Activated CD4-positive, alpha-beta memory T cell treated with anti-CD3 and anti-CD28 coated beads, Interleukin-2, amount 10 ng/mL, durations not matched to agents 7 days and 5 days (primary cell): ENCODE measurements at regions not wholly inside any gene's neighbourhood (a gene's known extent, or its start where the extent isn't known, plus 50 kb on each side); places are given as distances from the start of the nearest gene placed in this dataset.
A peak's percentile ranks its signal among the peaks of the same experiment; 100 is the strongest.

Experiments
- CTCF ChIA-PET: fragments of 350-600 bp; sonication (Branson Sonifier 250); formaldehyde crosslinking; loops from one replicate; lab custom pipeline; 2021; ENCODE audit warnings: antibody characterized with exemption, inconsistent platforms; lab: Charles Lee
- POLR2A ChIA-PET: fragments of 350-600 bp; sonication (Branson Sonifier 250); formaldehyde crosslinking; loops from one replicate; lab custom pipeline; 2021; ENCODE audit warnings: antibody characterized with exemption; lab: Charles Lee
- DNase-seq: peaks from one replicate; pipeline ENCODE4 v3.0.0-alpha.2; 2020
- H3K27ac Mint-ChIP-seq: one replicate; pipeline ENCODE4 v1.8.0; 2021; ENCODE audit warnings: mild to moderate bottlenecking, mixed read lengths
- H3K27me3 Mint-ChIP-seq: one replicate; pipeline ENCODE4 v1.8.0; 2021; ENCODE audit warnings: mixed read lengths
- H3K36me3 Mint-ChIP-seq: one replicate; pipeline ENCODE4 v1.8.0; 2021; ENCODE audit warnings: low read depth, mixed read lengths
- H3K4me1 Mint-ChIP-seq: one replicate; pipeline ENCODE4 v1.8.0; 2021; ENCODE audit warnings: mixed read lengths
- H3K4me3 Mint-ChIP-seq: one replicate; pipeline ENCODE4 v1.8.0; 2021; ENCODE audit warnings: mild to moderate bottlenecking, mixed read lengths
- H3K9me3 Mint-ChIP-seq: one replicate; pipeline ENCODE4 v1.8.0; 2021; ENCODE audit warnings: mixed read lengths

DNA sequence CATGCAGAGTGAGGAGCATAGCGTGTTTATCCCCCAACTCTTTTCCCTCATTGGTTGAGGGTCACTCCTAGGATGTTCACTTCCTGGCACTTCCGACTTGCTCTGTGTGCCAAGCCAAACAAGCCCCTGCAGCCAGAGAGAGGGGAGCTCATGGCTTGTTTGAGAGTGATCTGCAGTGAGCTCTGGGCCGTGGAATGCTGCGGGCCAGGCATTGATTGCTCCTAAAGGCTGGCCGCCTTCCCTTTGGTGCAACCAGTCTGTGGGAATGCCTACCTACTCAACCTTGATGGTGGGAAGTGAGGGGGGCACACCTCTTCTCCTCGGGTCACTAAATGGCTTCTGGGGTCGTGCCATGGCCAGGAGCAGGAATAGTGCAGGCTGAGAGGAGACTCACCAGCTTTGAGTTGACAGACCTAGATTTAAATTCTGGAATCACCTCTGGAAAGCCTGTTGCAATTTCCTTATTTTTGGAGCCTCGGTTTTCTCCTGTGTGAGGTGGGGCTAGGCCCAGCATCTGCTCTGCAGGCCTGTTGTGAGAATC, 152.0 kb upstream of the STX18 start:
- H3K27ac Mint-ChIP-seq = no peak overlapping the region
- CTCF ChIA-PET = no interaction called here
- H3K27me3 Mint-ChIP-seq = no peaks in the 10 kb centered on the region
- DNase-seq = no peak
- no peaks in the 10 kb centered on the region for H3K36me3 Mint-ChIP-seq
- H3K4me1 Mint-ChIP-seq = peaks cover 21% of the 10 kb centered on the region
- POLR2A ChIA-PET = no interaction called here
- no peaks in the 10 kb centered on the region for H3K9me3 Mint-ChIP-seq
- H3K4me3 Mint-ChIP-seq = no peak overlapping the region

DNA sequence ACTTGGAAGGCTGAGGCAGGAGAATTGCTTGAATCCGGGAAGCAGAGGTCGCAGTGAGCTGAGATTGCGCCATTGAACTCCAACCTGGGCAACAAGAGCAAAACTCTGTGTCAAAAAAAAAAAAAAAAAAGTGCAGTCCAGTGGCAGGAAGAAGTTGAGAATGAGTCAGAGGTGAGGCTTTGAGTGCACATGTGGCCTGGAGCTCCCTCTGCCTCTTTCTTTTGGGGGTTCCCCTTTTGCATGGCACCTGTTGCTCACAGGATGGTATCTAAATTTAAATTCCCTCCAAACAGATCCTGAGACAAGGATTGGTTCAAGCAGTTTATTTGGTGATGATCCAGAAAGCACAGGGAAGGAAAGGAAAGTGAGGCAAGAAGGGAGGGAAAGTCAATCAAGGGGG, 151.4 kb upstream of the STX18 start:
- no peak for DNase-seq

DNA sequence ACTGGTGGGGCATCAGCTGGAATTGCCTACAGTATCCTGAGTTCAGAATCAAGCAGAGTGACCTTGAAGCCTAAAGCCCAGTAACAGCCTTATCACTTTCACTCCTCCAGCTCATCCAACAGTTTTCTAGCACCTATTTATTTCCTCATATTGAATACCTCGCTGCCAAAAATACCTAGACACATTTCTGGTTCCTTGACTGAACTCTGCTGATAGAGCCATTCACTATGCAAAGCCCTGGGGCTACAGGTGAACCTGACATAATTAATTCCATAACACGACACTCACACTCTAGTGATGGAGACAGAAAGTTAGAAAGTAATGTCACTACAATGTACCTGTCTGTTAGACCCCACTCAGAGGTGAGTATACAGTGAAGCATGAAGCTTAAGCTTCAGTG, 149.0 kb upstream of the STX18 start:
- Mint-ChIP-seq H3K4me3 (no peak overlapping the region), H3K9me3 (no peaks in the 10 kb centered on the region), H3K27ac (no peak overlapping the region), H3K27me3 (no peaks in the 10 kb centered on the region), H3K4me1 (peaks cover 21% of the 10 kb centered on the region), H3K36me3 (no peaks in the 10 kb centered on the region)
- POLR2A ChIA-PET = interaction anchor here (0.6 kb wide), 1 partner anchor 9 kb away, joined by 3 read pairs; no protein-coding TSS in a partner anchor
- no peak for DNase-seq
- CTCF ChIA-PET = no interaction called here

More for the DNA sequence above, 151.4 kb upstream of the STX18 start:
- H3K27ac Mint-ChIP-seq = no peak overlapping the region
- H3K36me3 Mint-ChIP-seq = no peaks in the 10 kb centered on the region
- ChIA-PET CTCF (no interaction called here), POLR2A (no interaction called here)
- no peak overlapping the region for H3K4me3 Mint-ChIP-seq
- H3K4me1 Mint-ChIP-seq = peaks cover 21% of the 10 kb centered on the region
- no peaks in the 10 kb centered on the region for H3K9me3 Mint-ChIP-seq
- no peaks in the 10 kb centered on the region for H3K27me3 Mint-ChIP-seq

DNA sequence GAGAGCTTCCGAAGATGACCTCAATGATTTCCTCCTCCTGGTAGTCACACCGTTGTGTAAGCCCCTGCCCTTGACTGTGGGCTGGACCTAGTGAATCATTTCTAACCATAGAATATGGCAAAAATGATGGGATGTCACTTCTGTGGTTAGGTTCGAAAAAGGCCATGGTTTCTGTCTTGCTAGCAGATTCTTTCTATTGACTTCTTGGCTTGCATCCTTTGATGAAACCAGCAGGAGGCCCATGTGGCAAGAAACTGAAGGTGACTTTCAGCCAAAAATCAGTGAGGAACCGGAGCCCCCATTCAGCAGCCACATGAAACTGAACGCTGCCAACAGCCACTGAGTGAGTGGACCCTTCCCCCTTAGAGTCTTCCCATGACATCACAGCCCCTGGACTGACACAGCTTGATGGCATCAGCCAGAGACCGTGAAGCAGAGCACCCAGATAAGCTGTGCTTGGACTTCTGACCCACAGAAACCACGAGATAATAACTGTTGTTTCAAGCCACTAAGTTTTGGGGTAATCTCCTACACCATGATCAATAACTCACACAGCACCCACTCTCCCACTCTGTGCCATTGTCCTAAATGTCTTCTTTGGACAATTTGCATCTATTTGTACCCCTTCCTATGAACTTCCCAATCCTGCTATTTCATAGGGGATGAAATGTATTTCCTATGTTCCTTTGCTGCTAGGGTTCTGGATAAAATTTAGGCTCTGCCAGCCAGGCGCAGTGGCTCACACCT, 148.0 kb upstream of the STX18 start:
- no peak overlapping the region for H3K4me3 Mint-ChIP-seq
- no peaks in the 10 kb centered on the region for H3K36me3 Mint-ChIP-seq
- POLR2A ChIA-PET = no interaction called here
- H3K9me3 Mint-ChIP-seq = no peaks in the 10 kb centered on the region
- peaks cover 21% of the 10 kb centered on the region for H3K4me1 Mint-ChIP-seq
- CTCF ChIA-PET = no interaction called here
- DNase-seq = peak; percentile 31
- no peaks in the 10 kb centered on the region for H3K27me3 Mint-ChIP-seq
- H3K27ac Mint-ChIP-seq = no peak overlapping the region

DNA sequence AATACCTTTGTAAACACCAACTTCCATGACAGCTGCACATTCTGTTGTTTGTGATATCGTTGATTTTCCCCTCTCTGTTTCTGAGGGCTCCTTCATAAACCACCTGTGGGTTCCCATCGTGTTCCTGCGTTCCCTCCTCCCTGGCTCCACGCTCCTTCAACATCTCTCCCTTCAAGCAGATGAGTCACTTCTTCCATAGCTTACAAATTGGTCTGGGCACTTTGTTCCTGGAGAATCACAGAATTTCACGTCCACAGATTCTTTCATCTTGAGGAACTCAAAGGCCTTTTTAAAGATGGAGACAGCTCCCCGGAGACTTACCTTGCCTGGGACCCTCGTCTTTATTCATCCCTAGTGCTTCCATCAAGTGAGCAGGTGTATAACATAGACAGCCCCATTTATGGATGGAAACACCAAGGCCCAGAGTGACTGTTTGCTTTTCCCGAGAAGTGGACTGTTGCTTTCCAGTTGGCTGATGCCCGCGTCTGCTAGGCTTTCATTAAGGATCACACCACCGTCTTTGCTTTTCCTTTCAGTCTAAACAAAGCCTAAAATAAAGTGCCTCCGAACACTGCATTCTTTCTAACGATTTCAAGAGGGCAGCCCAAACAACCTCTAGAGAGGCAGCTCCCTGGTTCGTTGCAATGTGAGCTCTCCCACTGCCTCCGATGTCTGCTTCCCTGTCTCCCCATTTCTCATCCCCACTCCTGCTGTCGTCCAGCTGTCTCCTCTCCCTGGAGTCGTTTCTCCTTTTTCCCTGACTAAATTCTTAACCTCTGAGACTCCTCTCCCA, 146.3 kb upstream of the STX18 start:
- Mint-ChIP-seq H3K4me1 (peaks cover 17% of the 10 kb centered on the region), H3K27ac (no peak overlapping the region), H3K36me3 (no peaks in the 10 kb centered on the region), H3K27me3 (no peaks in the 10 kb centered on the region), H3K9me3 (no peaks in the 10 kb centered on the region), H3K4me3 (no peak overlapping the region)
- CTCF ChIA-PET = no interaction called here
- DNase-seq = no peak
- POLR2A ChIA-PET = no interaction called here

DNA sequence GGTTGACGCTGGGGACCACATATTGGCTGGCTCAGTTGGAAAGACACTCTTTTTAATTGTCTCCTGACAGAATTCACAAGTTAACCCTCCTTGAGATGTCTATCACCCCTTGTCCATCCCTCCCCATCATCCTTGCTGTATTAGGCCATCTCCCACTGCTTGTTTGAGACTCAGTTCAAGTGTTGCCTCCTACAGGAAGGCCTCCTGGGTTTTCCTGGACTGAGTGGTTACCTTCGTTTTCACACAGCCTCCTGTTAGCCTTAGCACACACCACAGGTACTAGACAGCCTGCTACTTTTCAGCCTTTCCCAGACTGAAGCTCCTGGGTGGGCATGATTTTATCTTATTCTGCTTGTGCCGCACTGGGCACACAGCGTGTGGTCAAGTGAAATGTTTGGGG, 145.3 kb upstream of the STX18 start:
- Mint-ChIP-seq H3K27me3 (no peaks in the 10 kb centered on the region), H3K27ac (no peak overlapping the region), H3K4me1 (peaks cover 16% of the 10 kb centered on the region), H3K36me3 (no peaks in the 10 kb centered on the region), H3K4me3 (no peak overlapping the region), H3K9me3 (no peaks in the 10 kb centered on the region)
- DNase-seq = no peak
- ChIA-PET CTCF (no interaction called here), POLR2A (no interaction called here)

DNA sequence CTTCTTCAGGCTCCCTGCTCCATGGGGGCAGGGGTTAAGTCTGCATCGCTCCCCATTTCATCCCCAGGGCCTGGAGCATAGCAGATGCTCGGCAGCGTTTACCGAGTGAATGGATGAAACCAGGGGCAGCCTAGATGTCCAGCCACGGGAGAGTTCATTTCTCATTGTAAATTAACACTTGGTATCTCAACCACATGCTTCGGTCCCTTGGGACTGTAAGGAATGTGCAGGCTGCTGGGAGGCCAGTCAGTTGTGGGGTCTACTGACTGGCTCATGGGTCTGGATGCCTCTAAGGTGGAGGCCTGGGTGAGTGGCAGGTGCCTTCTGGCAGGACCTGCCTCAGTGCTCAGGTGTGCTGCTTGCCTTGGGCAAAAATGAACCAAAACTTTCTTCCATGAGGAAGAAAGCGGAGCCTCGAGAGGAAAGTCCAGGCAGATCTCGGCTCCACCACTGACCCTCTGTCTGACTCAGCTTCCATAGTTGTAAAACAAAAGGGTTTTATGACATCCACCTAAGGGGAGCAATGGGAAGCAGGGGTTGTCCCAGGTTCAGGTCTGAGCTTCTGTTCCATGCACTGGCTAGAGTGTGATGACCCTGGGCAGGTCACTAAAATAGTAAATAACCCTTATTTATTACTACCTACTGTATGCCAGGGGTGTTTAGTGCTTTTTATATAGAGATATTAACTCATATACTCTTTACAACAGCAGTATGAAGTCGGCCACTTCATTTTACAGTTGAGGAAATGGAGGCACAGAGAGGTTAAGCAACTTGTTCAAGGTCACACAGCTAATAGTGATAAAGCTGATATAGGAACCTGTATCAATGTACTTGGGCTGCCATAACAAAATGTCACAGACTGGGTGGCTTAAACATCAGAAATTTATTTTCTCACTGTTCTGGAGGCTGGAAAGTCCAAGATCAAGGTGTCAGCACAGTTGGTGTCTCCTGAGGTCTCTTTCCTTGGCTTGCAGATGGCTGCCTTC, 144.3 kb upstream of the STX18 start:
- CTCF ChIA-PET = no interaction called here
- Mint-ChIP-seq H3K27ac (no peak overlapping the region), H3K36me3 (no peaks in the 10 kb centered on the region), H3K9me3 (no peaks in the 10 kb centered on the region), H3K27me3 (no peaks in the 10 kb centered on the region), H3K4me3 (no peak overlapping the region), H3K4me1 (peaks cover 16% of the 10 kb centered on the region)
- POLR2A ChIA-PET = no interaction called here
- no peak for DNase-seq

- POLR2A ChIA-PET = no interaction called here
Measured at GRCh38 chr4:4681653-4682052, 139.8 kb upstream of the STX18 start.

DNA sequence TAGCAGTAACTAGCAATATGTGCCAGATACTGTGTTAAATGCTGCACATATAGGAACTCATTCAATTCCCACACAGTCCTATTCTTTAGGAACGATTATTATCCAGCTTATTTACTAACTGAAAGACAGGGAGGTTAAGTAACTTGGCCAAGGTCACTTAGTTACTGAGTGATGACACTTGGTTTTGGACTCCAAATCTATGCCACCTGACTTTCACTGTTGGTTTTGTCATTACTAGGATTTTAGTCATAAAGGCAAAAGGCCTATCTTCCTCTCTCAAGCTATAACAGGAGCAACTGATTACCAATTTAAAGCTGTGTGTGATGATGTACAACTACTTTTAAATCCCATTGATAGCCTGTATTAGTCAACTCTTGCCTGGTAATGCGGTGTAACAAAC, 138.9 kb upstream of the STX18 start:
- no peaks in the 10 kb centered on the region for H3K27me3 Mint-ChIP-seq
- H3K4me3 Mint-ChIP-seq = no peak overlapping the region
- no peak for DNase-seq
- no peaks in the 10 kb centered on the region for H3K36me3 Mint-ChIP-seq
- H3K27ac Mint-ChIP-seq = no peak overlapping the region
- H3K4me1 Mint-ChIP-seq = no peaks in the 10 kb centered on the region
- CTCF ChIA-PET = no interaction called here
- no peaks in the 10 kb centered on the region for H3K9me3 Mint-ChIP-seq
- POLR2A ChIA-PET = no interaction called here

More at GRCh38 chr4:4681653-4682052, 139.8 kb upstream of the STX18 start:
- CTCF ChIA-PET = no interaction called here
- H3K27me3 Mint-ChIP-seq = no peaks in the 10 kb centered on the region
- no peaks in the 10 kb centered on the region for H3K36me3 Mint-ChIP-seq
- no peak overlapping the region for H3K4me3 Mint-ChIP-seq
- no peak overlapping the region for H3K27ac Mint-ChIP-seq
- no peak for DNase-seq
- no peaks in the 10 kb centered on the region for H3K4me1 Mint-ChIP-seq
- H3K9me3 Mint-ChIP-seq = no peaks in the 10 kb centered on the region

- Mint-ChIP-seq H3K27ac (no peak overlapping the region), H3K4me3 (no peak overlapping the region), H3K4me1 (no peaks in the 10 kb centered on the region), H3K36me3 (no peaks in the 10 kb centered on the region), H3K27me3 (no peaks in the 10 kb centered on the region), H3K9me3 (no peaks in the 10 kb centered on the region)
- ChIA-PET POLR2A (no interaction called here), CTCF (no interaction called here)
- DNase-seq = no peak
Measured at GRCh38 chr4:4680243-4680642, 138.4 kb upstream of the STX18 start.

DNA sequence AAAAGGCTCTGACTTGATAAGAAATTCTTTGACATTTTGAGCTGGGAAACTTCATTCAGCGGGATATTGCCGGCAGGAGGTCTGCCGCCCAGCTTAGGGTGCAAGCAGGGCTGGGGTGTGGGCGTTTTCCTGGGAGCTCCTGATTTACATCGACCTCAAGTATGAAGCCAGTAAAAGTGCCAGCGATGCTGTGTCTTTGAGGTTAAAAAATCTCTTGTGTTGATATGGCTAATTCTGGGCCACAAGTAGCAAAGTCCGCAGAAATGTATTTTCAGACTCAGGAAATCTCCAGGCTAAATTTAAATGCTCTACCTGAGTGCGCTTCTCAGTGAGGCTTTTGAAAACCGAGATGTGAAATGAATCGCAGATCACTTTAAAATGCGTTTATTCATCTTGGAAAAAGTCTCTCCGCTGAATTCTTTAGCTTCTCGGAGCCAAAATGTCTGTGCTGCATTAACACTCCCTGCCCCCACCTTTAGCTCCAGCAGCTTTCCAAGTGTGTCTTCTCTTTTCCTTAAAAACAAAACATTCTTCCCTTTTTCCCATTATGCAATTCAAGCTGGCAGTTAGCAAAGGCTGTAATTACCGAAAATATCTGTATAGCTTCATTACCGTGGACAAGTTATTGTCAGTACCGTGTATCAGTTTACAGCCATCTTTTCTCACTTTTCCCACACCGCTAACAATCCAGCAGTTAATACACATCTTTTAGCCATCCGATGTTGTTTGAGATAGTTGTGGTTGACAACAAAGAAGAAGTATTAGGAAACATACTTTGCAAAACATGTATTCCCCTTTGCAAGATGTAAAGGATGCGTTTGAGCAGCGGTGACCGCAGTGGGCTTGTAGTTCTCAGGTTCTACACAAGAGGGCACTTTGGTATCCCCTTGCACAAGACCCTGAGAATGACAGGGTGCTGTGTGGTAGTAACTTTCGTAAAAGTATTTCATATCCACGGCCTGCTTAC, 136.0 kb upstream of the STX18 start:
- ChIA-PET POLR2A (no interaction called here), CTCF (interaction anchor here (1.8 kb wide), 1 partner anchor 191 kb away, joined by 4 read pairs; no protein-coding TSS in a partner anchor)
- no peaks in the 10 kb centered on the region for H3K9me3 Mint-ChIP-seq

DNA sequence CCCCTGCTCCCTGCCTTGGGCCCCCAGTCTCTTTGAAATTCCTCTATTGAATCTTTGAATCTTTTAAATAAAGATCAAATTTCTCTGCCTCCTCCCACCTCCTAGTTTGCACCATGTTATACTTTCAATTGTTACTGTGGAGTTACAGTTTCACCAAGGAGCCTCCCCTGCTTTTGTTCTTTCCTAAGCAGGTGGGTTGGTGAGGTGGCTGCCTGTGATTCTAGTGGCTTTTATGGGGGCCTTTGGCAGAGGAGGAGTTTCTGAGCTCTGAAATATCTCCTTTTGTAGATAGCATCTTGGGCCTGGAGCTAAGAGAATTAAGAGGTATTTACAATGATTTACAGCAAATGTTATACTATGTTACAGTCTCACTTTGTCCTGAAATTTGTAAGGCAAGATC, 133.8 kb upstream of the STX18 start:
- DNase-seq = no peak
- Mint-ChIP-seq H3K27me3 (no peaks in the 10 kb centered on the region), H3K4me3 (no peak overlapping the region), H3K36me3 (no peaks in the 10 kb centered on the region), H3K9me3 (no peaks in the 10 kb centered on the region), H3K4me1 (no peaks in the 10 kb centered on the region), H3K27ac (no peak overlapping the region)
- CTCF ChIA-PET = no interaction called here
- POLR2A ChIA-PET = no interaction called here

More for the DNA sequence above, 136.0 kb upstream of the STX18 start:
- Mint-ChIP-seq H3K36me3 (no peaks in the 10 kb centered on the region), H3K27me3 (no peaks in the 10 kb centered on the region), H3K4me3 (no peak overlapping the region), H3K27ac (no peak overlapping the region), H3K4me1 (no peaks in the 10 kb centered on the region)
- DNase-seq = no peak
